GM12878 (cell line): ENCODE measurements at regions not wholly inside any gene's neighbourhood (a gene's known extent, or its start where the extent isn't known, plus 50 kb on each side); places are given as distances from the start of the nearest gene placed in this dataset.

Experiments
- GABPA ChIP-seq: IDR thresholded peaks from 2 replicates; pipeline ENCODE4 v1.6.1; 2014; ENCODE audit warnings: antibody characterized with exemption, low read depth, mild to moderate bottlenecking, inconsistent platforms
- STAT3 ChIP-seq: IDR thresholded peaks from 2 replicates; pipeline ENCODE4 v1.6.1; 2011; ENCODE audit warnings: low read depth, low read length, improper control_type of control experiment

- TF ChIP-seq STAT3: no peak
- no peak for TF ChIP-seq GABPA
Observed at GRCh38 chr19:32256341-32256975, 89.0 kb upstream of the ZNF507 start.
